ENCODE measurements at regions not wholly inside any gene's neighbourhood (a gene's known extent, or its start where the extent isn't known, plus 50 kb on each side); places are given as distances from the start of the nearest gene placed in this dataset.
"Not testable (repeated sequence)": the region's sequence is repeated elsewhere in the genome, so short reads cannot be mapped to it uniquely, and the experiment has no call there.

DNA sequence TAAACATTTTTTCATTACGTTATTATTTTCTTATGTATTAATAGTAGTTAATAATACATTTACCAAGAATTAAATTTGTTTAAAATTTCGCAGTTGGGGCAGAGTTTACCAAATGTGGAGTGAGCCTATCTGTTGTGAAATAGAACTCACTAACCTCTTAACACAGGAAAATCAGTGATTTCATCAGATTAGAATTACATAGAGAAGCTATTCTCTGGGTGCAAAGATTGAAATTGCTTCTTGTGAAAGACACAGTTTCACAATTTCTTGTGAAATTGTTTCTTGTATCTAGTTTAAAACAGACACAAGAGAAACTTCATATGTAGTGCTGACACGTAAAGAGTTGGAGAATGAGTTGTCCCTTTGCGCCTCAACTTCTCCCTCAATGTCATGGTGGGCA, 69.4 kb upstream of the PRL start:
- Histone ChIP-seq H3K9me3 (ENCODE audit: control insufficient read depth in 2 of 3, insufficient read depth in 1 of 3, low read length in 3 of 3) (no peaks in the 10 kb centered on the region), H3K36me3 (ENCODE audit: control insufficient read depth in 2 of 3, insufficient read depth in 3 of 3, low read length in 3 of 3) (no peaks in the 10 kb centered on the region), H3K27ac (ENCODE audit: low read depth in 2 of 2, low read length in 2 of 2) (no peak overlapping the region), H3K4me1 (ENCODE audit: control insufficient read depth in 2 of 3, insufficient read depth in 2 of 3, low read depth in 1 of 3, low read length in 3 of 3) (peaks cover 0 to 2% (median 0%) of the 10 kb centered on the region in 3 donors), H3K27me3 (ENCODE audit: control insufficient read depth, insufficient read depth, low read length) (no peaks in the 10 kb centered on the region), H3K9ac (ENCODE audit: low read length in 3 of 3) (no peak overlapping the region), H3K4me3 (ENCODE audit: low read length in 3 of 3) (no peak overlapping the region)
- intact Hi-C loops (cut with DNase I): no loop called here
- FAIRE-seq (no peak), DNase-seq (no peak)
- TF ChIP-seq, protein P1, sequence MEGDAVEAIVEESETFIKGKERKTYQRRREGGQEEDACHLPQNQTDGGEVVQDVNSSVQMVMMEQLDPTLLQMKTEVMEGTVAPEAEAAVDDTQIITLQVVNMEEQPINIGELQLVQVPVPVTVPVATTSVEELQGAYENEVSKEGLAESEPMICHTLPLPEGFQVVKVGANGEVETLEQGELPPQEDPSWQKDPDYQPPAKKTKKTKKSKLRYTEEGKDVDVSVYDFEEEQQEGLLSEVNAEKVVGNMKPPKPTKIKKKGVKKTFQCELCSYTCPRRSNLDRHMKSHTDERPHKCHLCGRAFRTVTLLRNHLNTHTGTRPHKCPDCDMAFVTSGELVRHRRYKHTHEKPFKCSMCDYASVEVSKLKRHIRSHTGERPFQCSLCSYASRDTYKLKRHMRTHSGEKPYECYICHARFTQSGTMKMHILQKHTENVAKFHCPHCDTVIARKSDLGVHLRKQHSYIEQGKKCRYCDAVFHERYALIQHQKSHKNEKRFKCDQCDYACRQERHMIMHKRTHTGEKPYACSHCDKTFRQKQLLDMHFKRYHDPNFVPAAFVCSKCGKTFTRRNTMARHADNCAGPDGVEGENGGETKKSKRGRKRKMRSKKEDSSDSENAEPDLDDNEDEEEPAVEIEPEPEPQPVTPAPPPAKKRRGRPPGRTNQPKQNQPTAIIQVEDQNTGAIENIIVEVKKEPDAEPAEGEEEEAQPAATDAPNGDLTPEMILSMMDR (IDR thresholded peaks at IDR 0.05; ENCODE audit: borderline replicate concordance, extremely low read depth, insufficient read depth): no peak

GRCh38 chr6:22367346-22367745, 70.5 kb upstream of the PRL start:
- H3K36me3 ChIP-seq (ENCODE audit: control insufficient read depth in 2 of 3, insufficient read depth in 3 of 3, low read length in 3 of 3): no peaks in the 10 kb centered on the region
- no peak overlapping the region for H3K9ac ChIP-seq (ENCODE audit: low read length in 3 of 3)
- DNase-seq (no peak), FAIRE-seq (no peak)
- intact Hi-C loops (cut with DNase I): no loop called here
- no peaks in the 10 kb centered on the region for H3K9me3 ChIP-seq (ENCODE audit: control insufficient read depth in 2 of 3, insufficient read depth in 1 of 3, low read length in 3 of 3)
- no peak overlapping the region for H3K4me3 ChIP-seq (ENCODE audit: low read length in 3 of 3)
- TF ChIP-seq, protein P1 (IDR thresholded peaks at IDR 0.05; ENCODE audit: borderline replicate concordance, extremely low read depth, insufficient read depth): no peak
- no peak overlapping the region for H3K27ac ChIP-seq (ENCODE audit: low read depth in 2 of 2, low read length in 2 of 2)
- peaks cover 0 to 2% (median 0%) of the 10 kb centered on the region in 3 donors for H3K4me1 ChIP-seq (ENCODE audit: control insufficient read depth in 2 of 3, insufficient read depth in 2 of 3, low read depth in 1 of 3, low read length in 3 of 3)
- no peaks in the 10 kb centered on the region for H3K27me3 ChIP-seq (ENCODE audit: control insufficient read depth, insufficient read depth, low read length)

- H3K4me1 ChIP-seq (ENCODE audit: control insufficient read depth in 2 of 3, insufficient read depth in 2 of 3, low read depth in 1 of 3, low read length in 3 of 3): no peaks in the 10 kb centered on the region
- H3K4me3 ChIP-seq (ENCODE audit: low read length in 3 of 3): no peak overlapping the region
- H3K27me3 ChIP-seq (ENCODE audit: control insufficient read depth, insufficient read depth, low read length): no peaks in the 10 kb centered on the region
- no peak overlapping the region for H3K9ac ChIP-seq (ENCODE audit: low read length in 3 of 3)
- H3K36me3 ChIP-seq (ENCODE audit: control insufficient read depth in 2 of 3, insufficient read depth in 3 of 3, low read length in 3 of 3): no peaks in the 10 kb centered on the region
- no peak for FAIRE-seq
- TF ChIP-seq, protein P1 (IDR thresholded peaks at IDR 0.05; ENCODE audit: borderline replicate concordance, extremely low read depth, insufficient read depth): no peak
- intact Hi-C loops (cut with DNase I): no loop called here
- no peaks in the 10 kb centered on the region for H3K9me3 ChIP-seq (ENCODE audit: control insufficient read depth in 2 of 3, insufficient read depth in 1 of 3, low read length in 3 of 3)
- H3K27ac ChIP-seq (ENCODE audit: low read depth in 2 of 2, low read length in 2 of 2): no peak overlapping the region
- DNase-seq: no peak
These were observed 72.0 kb upstream of the PRL start for GRCh38 chr6:22368794-22369193.

- no peaks in the 10 kb centered on the region for H3K9me3 ChIP-seq (ENCODE audit: control insufficient read depth in 2 of 3, insufficient read depth in 1 of 3, low read length in 3 of 3)
- H3K27me3 ChIP-seq (ENCODE audit: control insufficient read depth, insufficient read depth, low read length): no peaks in the 10 kb centered on the region
- no peaks in the 10 kb centered on the region for H3K4me1 ChIP-seq (ENCODE audit: control insufficient read depth in 2 of 3, insufficient read depth in 2 of 3, low read depth in 1 of 3, low read length in 3 of 3)
- H3K4me3 ChIP-seq (ENCODE audit: low read length in 3 of 3): no peak overlapping the region
- TF ChIP-seq, protein P1 (IDR thresholded peaks at IDR 0.05; ENCODE audit: borderline replicate concordance, extremely low read depth, insufficient read depth): no peak
- no peak overlapping the region for H3K27ac ChIP-seq (ENCODE audit: low read depth in 2 of 2, low read length in 2 of 2)
- DNase-seq: no peak
- H3K9ac ChIP-seq (ENCODE audit: low read length in 3 of 3): no peak overlapping the region
- intact Hi-C loops (cut with DNase I): no loop called here
- H3K36me3 ChIP-seq (ENCODE audit: control insufficient read depth in 2 of 3, insufficient read depth in 3 of 3, low read length in 3 of 3): no peaks in the 10 kb centered on the region
- no peak for FAIRE-seq
These were observed 76.1 kb upstream of the PRL start for GRCh38 chr6:22372922-22373321.

- not testable (repeated sequence) for DNase-seq, FAIRE-seq
These were observed 78.1 kb upstream of the PRL start for GRCh38 chr6:22374950-22375349.

GRCh38 chr6:22376293-22376692, 79.5 kb upstream of the PRL start:
- H3K27ac ChIP-seq (ENCODE audit: low read depth in 2 of 2, low read length in 2 of 2); DNase-seq; H3K36me3 ChIP-seq (ENCODE audit: control insufficient read depth in 2 of 3, insufficient read depth in 3 of 3, low read length in 3 of 3); H3K9me3 ChIP-seq (ENCODE audit: control insufficient read depth in 2 of 3, insufficient read depth in 1 of 3, low read length in 3 of 3); H3K27me3 ChIP-seq (ENCODE audit: control insufficient read depth, insufficient read depth, low read length); FAIRE-seq; H3K9ac ChIP-seq (ENCODE audit: low read length in 3 of 3); H3K4me1 ChIP-seq (ENCODE audit: control insufficient read depth in 2 of 3, insufficient read depth in 2 of 3, low read depth in 1 of 3, low read length in 3 of 3); H3K4me3 ChIP-seq (ENCODE audit: low read length in 3 of 3); intact Hi-C loops (cut with DNase I): not testable (repeated sequence)

More at GRCh38 chr6:22374950-22375349, 78.1 kb upstream of the PRL start:
- H3K27ac ChIP-seq (ENCODE audit: low read depth in 2 of 2, low read length in 2 of 2); H3K9ac ChIP-seq (ENCODE audit: low read length in 3 of 3); H3K9me3 ChIP-seq (ENCODE audit: control insufficient read depth in 2 of 3, insufficient read depth in 1 of 3, low read length in 3 of 3); H3K4me1 ChIP-seq (ENCODE audit: control insufficient read depth in 2 of 3, insufficient read depth in 2 of 3, low read depth in 1 of 3, low read length in 3 of 3); H3K27me3 ChIP-seq (ENCODE audit: control insufficient read depth, insufficient read depth, low read length); intact Hi-C loops (cut with DNase I); H3K36me3 ChIP-seq (ENCODE audit: control insufficient read depth in 2 of 3, insufficient read depth in 3 of 3, low read length in 3 of 3); H3K4me3 ChIP-seq (ENCODE audit: low read length in 3 of 3): not testable (repeated sequence)
